Fibroblast of skin of back (primary cell): ENCODE measurements at regions not wholly inside any gene's neighbourhood (a gene's known extent, or its start where the extent isn't known, plus 50 kb on each side); places are given as distances from the start of the nearest gene placed in this dataset.
A peak's percentile ranks its signal among the peaks of the same experiment; 100 is the strongest.

Experiments used
- DNase-seq: peaks from one replicate; pipeline ENCODE4 v3.0.0-alpha.2; 2013

DNA sequence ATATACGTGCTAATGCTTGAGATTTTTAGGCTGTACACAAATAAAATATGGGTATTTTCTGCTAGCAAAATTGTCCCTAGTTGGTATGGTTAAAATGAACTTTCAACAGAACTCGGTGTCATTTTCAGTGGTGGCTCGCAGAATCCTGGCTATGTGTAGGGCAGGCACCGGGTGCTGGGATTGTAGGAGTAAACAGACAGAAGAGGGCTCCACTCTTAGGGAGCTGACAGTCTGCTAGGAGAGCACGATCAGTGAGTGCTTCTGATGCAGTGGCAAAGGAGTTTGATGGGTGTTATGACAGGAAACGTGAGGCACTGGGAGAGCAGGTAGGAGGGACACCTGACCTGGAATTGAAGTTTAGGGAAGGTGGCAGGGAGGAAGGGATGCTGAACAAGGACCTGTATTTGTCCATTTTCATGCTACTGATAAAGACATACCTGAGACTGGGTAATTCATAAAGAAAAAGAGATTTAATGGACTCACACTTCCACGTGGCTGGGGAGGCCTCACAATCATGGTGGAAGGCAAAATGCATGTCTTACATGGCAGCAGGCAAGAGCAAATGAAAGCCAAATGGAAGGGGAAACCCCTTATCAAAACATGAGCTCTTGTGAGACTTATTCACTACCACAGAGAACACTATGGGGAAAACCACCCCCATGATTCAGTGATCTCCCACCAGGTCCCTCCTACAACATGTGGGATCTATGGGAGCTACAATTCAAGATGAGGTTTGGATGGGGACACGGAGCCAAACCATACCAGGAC, 105.4 kb upstream of the LCLAT1 start:
- DNase-seq: no peak

DNA sequence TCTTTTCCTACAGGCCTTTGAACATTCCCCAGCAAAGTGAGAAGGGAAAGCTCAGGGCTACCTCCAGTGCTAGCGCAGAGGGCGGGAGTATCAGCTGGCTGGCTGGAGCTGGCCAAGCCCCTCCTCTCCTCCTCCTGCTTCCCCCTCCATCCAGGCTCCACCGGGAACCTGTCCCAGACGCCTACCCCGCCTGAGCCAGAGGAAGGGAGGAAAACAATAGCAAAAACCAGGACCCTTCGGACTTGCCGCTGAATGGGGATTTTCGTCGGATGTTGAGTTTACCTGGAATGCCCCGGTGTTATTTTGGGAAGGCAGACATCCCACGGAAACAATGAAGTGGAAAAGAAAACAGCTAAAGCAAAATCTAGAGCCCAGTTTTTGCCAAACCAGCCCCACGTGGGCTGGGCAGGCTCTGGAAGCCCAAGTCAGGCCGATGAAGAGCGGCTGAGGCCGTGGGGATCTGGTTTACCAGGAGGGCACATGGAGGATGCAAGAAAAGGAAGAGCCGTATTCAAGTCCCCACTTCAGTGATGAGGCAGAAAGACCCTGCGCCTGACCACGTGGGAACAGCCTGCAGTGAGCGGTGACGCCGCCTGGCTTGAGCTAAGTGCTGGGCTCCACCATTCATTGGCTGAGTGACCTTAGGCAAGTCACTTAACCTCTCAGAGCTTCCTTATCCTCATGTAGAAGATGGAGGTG, 100.4 kb upstream of the LCLAT1 start:
- DNase-seq: no peak

DNA sequence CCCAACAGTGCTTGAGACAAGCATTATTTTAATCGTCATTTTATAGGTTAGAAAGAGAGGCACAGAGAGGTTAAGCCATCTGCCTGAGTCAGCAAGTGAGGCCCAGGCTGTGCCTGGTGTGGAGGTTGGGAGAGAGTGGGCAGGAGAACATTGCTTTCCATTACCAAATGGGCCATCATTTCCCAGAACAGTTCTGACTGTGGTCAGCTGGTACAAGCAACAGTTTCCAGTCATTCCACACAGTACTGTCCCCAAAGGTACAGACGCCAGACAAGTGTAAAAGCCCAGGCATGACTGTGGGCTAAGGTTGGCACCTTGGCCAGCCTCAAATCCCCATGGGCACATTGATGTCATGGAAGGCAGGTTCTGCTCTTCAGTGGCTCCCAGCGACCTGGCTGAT, 98.2 kb upstream of the LCLAT1 start:
- no peak for DNase-seq

DNA sequence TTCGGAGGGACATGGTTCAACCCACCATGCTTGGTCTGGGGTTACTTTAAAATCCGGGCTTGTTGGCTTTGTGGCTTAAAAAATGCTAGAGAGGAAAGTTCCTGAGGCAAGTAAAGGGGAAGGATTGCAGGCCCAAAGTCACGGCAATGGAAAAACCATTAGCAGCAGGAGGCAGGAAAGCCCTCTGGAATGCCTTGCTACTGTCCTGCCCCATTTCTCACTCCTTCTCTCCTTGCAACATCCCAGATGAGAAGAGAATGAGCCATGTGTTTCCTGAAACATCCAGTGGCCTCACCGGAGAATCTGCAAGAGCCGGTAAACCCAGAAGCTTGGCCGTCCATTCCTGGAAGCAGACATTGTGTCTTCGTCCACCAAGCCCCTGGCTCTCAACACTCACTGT, 97.4 kb upstream of the LCLAT1 start:
- DNase-seq: peak; percentile 40

DNA sequence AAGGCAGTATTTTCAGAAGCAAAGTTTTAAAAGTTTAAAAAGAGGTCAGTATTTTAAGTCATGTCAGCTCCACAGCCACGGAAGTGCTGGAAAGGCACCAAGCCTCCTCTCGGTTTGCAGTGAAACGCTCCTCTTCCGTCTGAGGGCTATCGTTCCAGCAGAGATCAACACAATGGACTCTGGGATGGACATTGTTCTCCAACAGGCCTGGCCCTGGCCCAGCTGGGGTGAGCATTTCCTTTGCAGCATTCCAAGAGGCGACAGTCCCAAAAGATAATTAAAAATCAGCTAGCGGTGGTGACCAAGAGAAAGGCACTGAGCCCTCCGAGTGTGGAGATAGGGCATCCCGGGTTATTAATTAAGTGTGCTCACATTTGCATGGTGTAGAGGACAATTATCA, 95.9 kb upstream of the LCLAT1 start:
- DNase-seq: no peak

DNA sequence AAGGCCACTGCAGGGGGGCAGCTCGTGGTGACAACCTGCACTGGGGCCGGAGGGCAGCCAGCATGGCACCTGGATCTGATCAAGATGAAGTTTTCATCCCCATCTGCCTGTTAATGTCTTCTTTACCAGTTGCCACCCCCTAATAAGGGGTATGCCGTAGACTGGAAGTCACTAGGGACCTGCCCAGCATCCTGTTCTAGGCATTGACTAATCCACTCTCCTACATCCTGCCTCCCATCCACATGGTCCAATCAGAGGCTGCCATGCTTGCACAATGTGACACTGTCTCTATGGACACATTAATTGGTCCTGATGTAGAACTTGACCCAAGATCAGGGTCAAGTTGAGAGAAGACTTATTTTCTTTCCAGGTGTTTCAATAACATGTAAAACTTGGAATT, 95.1 kb upstream of the LCLAT1 start:
- no peak for DNase-seq

DNA sequence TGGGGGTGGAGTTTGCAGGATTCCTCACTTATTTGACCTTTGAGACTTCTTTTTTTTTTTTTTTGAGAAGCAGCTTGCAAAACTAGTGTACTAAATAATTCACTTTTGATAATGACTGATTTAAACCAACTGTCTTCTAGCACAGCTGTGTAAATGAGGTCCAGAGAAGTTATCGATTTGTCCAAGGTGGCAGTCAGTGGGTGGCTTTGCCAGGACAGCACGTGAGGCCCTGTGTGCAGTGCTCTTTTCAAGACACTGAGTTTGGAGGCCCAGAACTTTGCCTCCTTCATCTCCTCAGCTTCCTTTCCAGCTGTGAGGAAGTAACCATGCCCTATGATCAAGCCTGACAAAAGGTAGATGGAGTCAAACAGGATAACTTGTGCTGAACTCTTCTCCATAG, 92.9 kb upstream of the LCLAT1 start:
- DNase-seq: no peak

DNA sequence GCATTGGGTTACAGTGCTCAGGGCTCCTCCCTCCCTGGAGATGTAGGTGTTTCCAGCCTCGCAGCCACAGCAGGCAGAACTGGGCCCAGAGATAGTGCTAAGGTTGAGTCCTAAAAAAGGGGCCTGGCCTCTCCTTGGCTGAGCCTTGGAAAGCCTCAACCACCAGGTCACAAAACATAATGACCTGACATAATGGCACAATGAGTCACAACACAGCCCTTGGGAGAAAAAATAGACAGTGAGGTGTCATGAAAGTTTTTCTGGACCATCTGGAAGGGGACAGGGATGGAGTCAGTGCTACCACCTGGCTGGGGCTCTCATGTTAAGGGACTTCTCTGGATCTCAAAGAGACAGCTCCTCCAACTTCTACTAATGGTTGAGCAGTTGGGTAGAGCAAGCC, 92.4 kb upstream of the LCLAT1 start:
- DNase-seq: no peak

DNA sequence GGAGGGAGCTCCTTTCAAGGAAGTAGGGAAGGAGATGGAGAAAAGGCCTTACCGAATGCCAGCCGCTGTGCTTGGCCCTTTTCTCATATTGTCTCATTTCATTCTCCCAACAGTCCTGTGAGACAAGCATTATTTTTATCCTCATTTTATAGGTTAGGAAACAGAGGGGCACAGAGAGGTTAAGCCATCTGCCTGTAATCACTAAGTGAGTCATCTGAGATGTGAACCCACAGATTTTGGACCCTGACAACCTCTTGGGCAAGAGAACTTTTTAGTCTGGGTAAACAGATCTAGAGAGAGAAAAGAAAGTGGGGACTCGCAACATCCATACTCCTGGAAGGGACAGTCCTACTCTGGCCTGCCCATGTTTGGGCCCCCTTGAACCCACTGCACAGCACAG, 91.7 kb upstream of the LCLAT1 start:
- DNase-seq: no peak

DNA sequence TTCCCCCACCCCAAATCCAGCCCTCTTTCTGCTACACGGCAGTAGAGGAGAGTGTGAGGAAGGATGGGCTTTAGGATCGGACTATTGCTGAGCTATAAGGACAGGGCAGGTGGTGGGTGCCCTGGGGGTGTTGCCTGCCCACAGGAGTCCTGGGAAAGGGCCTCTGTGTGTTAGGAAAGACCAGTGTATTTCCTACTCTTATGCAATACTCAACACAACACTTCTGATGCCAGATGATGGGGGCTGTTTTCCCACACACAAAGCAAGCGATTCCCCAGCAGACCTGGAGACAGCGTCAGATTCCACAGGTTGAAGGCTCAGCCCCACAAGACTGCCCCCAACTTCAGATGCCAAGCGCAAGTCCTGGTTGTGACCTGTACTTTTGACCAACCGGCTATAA, 91.0 kb upstream of the LCLAT1 start:
- no peak for DNase-seq

DNA sequence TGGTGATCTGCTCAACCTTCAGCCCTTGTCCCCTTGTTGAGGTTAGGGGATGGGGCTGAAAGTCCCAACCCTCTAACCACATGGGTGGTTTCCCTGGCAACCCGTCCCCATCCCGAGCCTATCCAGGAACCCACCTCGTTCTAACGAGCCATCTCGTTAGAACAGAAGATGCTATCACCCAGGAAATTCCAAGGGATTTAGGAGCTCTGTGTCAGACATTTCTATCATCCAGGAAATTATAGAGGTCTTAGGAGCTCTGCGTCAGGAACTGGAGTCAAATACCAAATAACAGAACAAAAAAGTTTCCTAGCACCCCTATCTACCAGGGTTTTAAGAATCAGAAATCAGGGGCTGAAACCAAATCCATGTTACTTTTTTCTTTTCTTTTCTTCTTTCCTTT, 90.3 kb upstream of the LCLAT1 start:
- DNase-seq: no peak

DNA sequence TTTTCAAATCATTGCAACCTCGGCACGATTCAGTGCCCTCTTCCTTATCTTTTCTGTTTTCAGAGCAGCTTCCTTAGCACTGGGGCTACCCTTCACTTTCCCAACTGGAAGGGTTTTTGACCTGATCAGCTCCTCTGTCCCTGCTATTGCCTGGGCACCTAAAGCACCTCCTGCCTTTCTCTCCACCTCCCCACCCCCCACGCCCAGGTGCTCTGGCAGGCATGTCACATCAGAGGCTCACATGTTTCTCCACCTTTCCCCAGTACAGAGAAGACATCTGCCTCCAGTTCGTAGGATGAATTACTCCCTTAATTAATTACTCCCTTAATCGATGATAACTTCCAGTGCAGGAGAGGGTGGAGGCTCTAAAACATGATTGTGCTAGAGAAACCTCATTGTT, 88.7 kb upstream of the LCLAT1 start:
- DNase-seq: no peak

DNA sequence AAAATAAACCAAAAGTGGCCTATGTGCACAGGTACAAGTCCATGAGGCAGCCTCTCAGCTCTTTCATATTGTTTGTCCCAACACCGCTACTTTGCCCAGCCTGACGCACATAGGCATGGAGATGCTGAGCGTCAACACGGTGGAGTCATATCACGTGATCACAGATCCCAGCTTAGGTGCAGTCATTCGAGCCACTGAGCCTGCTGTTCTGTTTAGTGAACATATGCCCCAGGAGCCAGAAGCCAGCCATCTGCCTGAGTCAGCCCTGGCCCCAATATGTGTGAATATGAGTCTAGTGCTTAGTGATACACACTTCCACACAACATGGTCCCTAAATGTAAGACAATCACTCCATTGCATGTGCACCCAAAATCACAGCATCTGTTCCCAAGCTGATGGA, 88.2 kb upstream of the LCLAT1 start:
- no peak for DNase-seq

DNA sequence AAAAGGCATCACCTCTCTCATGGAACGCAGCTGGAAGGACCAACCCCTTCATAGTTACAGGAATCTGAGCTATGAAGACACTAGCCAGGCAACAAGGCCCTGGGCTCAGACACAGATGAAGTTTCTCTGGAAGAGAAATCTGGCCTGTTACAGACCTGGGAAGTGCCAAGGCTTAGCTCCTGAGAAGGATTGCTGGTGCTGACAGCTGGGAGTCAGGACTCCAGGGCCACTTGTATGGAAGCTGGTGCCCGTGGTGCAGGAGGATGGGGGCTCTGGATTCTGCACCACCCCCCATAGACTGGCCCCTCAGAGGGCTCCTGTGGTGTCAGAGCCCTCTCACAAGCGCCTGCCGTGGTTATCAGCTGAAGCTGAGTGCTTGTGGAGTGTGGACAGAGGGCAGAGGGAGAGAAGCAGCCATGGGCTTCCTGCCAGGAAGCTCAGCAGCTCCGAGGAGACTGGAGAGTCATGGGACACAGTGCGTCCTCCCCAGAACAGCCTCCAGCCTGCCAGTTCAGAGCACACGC, 87.3 kb upstream of the LCLAT1 start:
- no peak for DNase-seq

DNA sequence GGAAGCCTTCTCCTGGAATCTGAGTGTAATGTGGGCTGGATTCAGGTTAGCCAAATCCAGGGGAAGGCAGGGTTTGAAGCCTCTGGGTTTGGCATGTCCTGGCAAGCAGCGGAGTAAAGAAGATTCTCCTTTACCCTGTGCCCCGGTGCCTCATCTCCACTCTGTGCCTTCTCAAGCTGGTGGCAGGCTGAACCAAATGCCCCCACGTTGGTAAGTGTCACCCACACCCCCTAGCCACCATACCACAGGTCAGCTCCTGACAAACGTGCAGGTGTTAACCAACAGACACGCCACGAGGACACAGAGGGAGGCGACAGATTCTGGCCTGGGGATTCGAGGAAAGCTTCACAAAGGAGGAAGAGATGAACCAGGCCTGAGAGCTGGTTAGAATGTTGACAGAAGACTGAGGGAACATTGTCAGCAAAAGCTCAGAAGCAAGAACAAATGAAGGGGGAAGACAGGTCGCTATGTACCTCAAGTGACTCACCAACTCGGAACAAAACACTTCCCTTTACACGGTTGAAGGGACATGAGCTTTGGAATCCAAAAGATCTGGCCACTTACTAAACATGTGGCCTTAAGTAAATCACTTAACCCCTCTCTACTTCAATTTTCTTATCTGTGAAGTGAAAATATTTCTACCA, 85.2 kb upstream of the LCLAT1 start:
- no peak for DNase-seq

DNA sequence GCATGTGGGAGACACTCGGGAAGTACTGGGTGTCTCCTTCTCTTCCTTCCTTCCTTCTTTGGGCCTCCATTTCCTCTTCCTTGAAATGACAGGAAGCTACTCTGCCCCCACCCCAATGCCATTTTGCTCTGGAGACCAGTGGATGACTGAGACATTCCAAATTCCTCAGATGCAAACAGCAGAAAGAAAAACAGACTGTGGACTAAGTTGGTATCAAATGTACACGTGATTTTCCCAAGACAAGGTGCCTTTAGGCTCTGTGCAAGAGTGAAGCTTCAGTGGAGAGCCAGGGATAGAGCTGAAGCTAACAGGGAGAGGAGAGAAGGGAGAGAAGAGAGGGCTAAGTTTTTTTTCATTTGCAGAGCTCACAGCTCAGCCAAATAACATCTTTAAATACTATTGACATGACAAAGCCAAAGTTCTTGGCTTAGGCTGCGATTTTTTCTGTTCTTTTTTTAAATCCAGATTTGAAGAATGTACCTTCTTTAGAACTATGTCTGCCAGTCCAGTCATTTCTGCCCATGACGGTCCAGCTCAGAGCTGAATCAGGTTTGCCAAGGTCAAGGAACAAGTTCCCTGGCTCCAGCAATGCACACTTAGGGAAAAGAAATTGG, 84.5 kb upstream of the LCLAT1 start:
- peak; percentile 88 for DNase-seq

DNA sequence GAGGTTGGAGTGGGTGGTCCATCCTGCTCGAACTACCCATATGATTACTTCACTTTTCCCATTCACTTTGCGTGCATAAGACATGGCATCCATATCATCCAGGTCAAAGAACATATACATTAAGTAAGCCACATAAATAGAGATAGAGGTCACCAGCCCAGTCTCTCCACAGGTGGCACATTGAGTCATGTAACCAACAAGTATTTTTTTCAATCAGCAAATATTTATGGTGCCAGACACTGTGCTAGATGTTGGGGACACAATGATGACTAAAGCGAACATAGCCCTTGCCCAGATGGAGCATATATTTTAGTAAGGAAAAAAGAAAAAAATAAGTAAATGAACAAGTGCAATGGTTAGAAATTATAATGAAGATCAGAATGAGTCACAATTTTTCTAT, 83.6 kb upstream of the LCLAT1 start:
- no peak for DNase-seq

DNA sequence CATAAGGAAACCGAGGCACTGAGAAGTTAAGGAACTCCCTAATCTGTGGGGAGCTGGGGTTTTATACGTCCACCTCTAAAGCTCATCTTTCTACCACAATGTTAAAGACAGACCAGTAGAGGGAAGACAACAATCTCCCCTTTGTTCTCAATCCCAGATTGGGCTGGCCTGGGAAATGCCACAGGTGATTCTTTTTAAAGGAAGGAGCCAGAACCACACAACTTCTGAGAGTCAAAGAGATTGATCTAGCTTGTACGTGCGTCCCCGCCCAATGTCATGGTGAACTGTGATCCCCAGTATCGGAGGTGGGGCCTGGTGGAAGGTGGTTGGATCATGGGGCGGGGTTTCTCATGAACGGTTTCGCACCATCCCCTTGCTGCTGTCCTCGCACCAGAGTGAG, 81.8 kb upstream of the LCLAT1 start:
- no peak for DNase-seq

DNA sequence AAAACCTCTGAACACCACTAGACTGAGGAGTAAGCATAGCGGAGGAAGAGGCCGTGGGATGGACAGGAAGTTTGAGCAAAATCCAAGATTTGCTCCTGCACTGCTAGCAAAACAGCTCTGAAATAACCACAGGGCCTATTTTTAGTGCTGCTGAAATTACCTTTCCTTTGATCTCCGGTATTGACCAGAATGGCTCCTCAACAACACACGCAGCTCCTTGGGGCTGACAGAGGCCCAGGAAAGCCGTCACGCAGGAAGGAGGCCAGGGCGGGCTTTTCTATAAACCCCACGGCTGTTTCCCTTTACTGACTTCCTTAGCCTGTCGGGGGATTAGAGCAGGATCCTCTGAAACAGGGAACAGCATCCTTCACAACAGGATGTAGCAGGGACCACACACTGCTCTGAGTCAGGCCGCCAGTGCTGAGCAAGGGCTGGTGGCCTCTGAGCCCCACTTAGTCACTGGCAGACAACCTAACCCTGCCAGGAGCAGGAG, 80.8 kb upstream of the LCLAT1 start:
- DNase-seq: peak; percentile 87

DNA sequence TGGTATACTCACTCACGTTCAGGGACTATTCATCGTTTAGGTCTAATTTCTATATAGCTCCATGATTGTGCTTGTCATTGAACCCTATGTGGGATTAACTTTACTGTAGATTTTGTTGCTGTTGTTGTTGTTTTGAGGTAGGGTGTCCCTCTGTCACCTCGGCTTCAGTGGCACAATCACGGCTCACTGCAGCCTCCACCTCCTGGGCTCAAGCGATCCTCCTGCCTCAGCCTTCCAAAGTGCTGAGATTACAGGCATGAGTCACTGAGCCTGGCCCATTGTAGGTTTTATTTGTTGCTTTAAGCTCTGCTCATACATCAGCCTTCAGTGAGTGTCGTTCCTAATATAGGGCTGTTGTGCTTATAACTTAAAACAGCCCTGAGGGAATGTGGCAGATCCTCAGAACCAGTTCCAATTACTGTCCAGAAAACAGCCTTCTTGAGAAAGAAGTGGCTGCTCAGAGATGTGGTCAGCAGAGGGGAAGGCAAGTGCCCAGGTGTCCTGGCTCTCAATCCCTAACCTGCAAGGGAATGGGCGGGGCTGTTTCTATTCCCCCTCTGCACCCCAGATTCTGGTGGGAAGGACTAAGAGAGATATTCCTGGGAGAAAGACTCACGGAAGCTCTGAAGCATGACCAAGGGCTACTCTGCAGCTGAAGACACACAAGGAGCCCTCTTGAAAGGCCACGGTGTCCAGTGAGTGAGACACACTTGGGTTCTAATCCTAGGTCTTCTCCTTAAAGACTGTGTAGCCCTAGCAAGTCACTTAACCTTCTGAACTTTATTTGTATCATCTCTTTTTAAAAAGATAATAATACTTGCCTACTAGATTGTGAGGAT, 79.6 kb upstream of the LCLAT1 start:
- peak; percentile 86 for DNase-seq

DNA sequence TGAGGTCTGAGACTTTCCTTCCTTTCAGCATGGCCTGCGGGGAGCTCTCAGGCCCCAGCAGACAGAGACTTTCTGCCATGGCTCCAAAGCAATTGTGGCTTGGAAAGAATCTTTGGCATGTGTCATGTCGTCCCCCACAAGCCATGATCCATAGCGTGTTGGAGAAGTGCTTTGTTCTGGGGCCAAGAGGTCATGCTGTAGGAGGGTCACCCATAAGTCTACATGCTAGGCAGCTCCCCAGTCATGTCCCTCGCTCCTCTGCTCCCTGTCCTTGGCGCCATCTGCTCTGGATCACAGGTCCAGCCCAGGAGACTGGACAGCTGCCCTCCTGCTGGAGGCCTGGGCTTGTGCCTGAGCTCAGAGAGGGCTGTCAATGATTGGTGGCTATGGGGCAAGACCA, 78.8 kb upstream of the LCLAT1 start:
- peak; percentile 82 for DNase-seq

DNA sequence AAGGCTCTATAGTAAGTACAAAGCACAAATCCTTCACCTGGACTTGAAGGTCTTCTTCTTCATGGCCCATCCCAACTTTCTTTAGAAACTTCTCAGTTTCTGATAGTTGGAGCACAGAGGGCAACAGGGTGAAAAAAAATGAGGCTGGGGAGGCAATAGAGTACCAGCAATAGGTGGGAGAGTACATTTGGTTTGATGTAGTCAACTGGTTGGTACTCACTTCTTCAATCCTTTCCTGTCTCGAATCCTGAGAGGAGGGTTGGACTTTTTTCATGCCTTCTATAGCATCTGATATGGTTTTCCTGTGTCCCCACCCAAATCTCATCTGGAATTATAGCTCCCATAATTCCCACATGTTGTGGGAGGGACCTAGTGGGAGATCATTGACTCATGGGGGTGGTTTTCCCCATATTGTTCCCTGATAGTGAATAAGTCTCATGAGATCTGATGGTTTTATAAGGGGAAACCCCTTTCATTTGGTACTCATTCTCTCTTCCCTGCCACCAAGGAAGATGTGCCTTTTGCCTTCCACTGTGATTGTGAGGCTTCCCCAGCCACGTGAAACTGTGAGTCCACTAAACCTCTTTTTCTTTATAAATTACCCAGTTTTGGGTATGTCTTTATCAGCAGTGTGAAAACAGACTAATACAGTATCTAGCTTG, 75.9 kb upstream of the LCLAT1 start:
- DNase-seq: no peak
